GM06990 (cell line): ENCODE measurements at regions not wholly inside any gene's neighbourhood (a gene's known extent, or its start where the extent isn't known, plus 50 kb on each side); places are given as distances from the start of the nearest gene placed in this dataset.

Experiments
- DNase-seq: peaks from one replicate; pipeline ENCODE4 v3.0.0-alpha.2; 2011; ENCODE audit not compliant: insufficient read length; ENCODE audit errors: extremely low read depth
- H3K27me3 ChIP-seq: replicated peaks from 2 replicates; pipeline ENCODE4 v1.6.0; 2011; ENCODE audit warnings: low read length; ENCODE audit not compliant: control insufficient read depth, insufficient read depth
- H3K36me3 ChIP-seq: 2 replicates; pipeline ENCODE4 v1.5.1; 2011; ENCODE audit warnings: low read length; ENCODE audit not compliant: control insufficient read depth, insufficient read depth
- H3K4me3 ChIP-seq: replicated peaks from 2 replicates; pipeline ENCODE4 v1.5.1; 2011; ENCODE audit warnings: low read depth, mild to moderate bottlenecking, control low read depth, low read length
- TF ChIP-seq, protein P1 (sequence below): IDR thresholded peaks from 2 replicates; pipeline ENCODE4 v1.5.1; 2011; ENCODE audit warnings: low read length, control low read depth, mild to moderate bottlenecking, inconsistent platforms; ENCODE audit not compliant: insufficient read depth, poor library complexity, severe bottlenecking

DNA sequence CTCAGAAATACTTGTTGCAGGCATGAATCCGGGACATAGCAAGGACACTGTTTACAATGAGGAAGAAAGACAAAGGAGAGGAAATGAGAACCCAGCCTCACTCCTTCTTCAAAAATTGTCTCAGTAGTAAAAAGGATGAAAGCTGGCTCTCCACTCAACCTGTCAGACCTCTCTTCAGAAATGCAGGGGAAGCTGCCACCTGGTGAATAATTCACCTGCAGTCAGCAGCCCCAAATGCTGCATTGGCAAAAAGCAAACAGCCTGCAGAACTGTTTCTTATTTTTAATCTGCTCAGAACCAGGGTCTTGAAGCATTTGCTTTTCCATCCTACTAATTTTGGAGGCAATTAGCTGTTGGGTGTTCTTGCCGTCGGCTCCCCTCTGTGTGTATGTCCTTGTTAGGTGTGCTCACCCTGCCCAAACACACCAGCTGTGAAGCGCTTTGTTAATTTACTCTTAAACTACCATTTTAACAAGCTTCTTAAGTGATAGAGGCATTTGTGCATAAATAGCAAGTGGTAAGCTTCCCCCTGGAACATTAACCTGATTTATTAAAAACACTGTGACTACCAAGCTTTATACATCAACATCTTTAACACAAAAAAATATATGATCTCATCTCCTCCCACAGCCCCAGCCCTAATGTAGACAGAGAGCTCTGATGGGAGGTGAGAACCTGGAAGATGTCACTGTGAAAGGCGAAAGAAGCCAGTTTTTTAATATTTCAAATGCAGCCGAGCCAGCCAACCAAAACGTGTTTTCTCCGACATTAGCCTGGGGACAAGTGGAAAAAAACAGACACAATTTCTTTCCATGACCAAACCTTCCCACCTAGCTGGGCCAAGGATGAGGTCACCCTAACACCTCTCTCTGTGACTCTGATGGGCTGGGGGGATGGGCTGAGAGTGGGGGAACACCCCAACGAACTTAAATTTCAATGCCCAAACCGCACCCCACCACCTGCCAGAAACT lies 451.0 kb upstream of the SULF2 start:
- H3K27me3 ChIP-seq = no peaks in the 10 kb centered on the region
- TF ChIP-seq, protein P1, sequence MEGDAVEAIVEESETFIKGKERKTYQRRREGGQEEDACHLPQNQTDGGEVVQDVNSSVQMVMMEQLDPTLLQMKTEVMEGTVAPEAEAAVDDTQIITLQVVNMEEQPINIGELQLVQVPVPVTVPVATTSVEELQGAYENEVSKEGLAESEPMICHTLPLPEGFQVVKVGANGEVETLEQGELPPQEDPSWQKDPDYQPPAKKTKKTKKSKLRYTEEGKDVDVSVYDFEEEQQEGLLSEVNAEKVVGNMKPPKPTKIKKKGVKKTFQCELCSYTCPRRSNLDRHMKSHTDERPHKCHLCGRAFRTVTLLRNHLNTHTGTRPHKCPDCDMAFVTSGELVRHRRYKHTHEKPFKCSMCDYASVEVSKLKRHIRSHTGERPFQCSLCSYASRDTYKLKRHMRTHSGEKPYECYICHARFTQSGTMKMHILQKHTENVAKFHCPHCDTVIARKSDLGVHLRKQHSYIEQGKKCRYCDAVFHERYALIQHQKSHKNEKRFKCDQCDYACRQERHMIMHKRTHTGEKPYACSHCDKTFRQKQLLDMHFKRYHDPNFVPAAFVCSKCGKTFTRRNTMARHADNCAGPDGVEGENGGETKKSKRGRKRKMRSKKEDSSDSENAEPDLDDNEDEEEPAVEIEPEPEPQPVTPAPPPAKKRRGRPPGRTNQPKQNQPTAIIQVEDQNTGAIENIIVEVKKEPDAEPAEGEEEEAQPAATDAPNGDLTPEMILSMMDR = no peak
- H3K36me3 ChIP-seq = no peaks in the 10 kb centered on the region
- DNase-seq = no peak
- H3K4me3 ChIP-seq = no peak overlapping the region

DNA sequence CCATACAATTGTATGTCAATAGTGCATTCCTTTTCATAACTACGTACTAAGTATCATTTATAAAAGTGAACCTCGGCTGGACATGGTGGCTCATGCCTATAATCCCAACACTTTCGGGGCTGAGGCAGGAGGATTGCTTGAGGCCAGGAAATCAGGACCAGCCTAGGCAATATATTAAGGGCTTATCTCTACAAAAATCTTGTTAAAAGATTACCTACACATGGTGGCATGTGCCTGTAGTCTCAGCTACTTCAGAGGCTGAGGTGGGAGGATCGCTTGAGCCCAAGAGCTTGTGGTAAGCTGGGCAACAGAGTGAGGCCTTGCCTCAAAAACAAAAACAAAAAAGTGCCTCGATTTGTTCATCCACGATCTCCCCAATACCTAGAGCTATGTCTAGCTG lies 449.7 kb upstream of the SULF2 start:
- no peak for DNase-seq
- TF ChIP-seq, protein P1 = no peak
- H3K36me3 ChIP-seq = no peaks in the 10 kb centered on the region
- H3K27me3 ChIP-seq = no peaks in the 10 kb centered on the region
- H3K4me3 ChIP-seq = no peak overlapping the region

DNA sequence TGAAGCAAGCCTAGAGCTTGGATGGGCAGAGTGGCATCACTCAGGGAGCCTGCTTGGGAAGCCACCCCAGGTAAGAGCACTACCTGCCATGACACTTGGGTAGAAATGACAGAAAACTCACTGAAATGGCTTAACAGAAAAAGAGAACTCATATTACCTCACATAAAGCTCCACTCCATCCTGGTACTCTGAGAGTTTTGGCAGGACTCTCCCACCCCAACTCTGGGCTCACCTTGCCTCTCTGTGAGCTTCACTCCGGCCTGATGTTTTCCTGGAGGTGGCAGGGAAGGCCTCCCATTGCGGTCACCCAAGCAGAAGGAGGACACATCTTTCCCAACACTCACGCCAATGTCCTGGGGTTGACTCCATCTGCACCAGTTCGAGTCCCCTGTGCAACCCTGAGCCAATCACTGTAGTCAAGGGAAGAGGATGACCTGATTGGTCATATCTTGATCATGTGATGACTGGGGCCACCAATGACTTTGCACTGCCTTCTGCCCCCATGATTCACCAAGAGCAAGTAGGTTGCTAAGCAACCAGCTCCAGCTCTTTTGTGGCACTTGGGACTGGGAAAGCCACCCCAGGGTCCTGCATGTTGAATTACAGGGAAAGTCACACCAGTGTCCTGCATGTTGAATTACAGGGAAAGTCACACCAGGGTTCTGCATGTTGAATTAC lies 446.1 kb upstream of the SULF2 start:
- TF ChIP-seq, protein P1 = no peak
- no peak overlapping the region for H3K4me3 ChIP-seq
- no peaks in the 10 kb centered on the region for H3K36me3 ChIP-seq
- no peaks in the 10 kb centered on the region for H3K27me3 ChIP-seq
- no peak for DNase-seq

DNA sequence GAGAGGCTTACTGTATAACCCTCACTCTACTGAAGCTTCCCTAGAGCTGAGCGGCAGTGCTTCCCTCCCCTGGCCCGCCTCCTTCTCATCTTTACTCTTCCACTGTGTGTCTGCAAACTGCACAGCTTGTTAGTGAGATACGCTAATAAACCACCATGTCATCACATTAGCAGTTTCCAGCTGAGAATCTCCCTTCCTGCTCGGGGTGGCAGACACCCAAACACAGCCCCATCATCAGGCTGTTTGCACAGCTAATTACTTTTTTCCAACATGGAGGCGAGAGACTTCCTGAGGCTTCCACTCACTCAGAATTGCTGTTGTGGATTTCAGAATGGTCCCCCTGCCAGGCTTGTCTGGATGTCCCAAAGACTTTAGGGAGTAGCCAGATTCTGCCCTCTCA lies 444.9 kb upstream of the SULF2 start:
- TF ChIP-seq, protein P1 = no peak
- Histone ChIP-seq H3K4me3 (no peak overlapping the region), H3K36me3 (no peaks in the 10 kb centered on the region), H3K27me3 (no peaks in the 10 kb centered on the region)
- no peak for DNase-seq

DNA sequence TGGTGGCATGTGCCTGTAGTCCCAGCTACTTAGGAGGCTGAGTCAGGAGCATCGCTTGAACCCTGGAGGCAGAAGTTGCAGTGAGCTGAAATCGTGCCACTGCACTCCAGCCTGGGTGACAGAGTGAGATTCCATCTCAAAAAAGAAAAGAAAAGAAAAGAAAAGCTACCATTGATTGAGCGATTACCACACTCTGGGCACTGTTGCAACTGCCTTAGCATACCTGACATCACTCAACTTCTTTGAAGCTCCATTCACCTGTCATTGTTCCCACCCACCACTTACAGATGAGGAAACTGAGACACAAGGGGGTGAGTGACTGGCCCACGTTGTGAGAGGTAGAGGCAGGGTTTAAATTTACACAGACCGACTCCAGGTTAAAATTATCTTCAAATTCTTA lies 442.1 kb upstream of the SULF2 start:
- Histone ChIP-seq H3K4me3 (no peak overlapping the region), H3K27me3 (peaks cover 1% of the 10 kb centered on the region; the same call in 1 of the 2 replicates), H3K36me3 (no peaks in the 10 kb centered on the region)
- no peak for DNase-seq
- TF ChIP-seq, protein P1 = no peak
